ENCODE measurements at regions not wholly inside any gene's neighbourhood (a gene's known extent, or its start where the extent isn't known, plus 50 kb on each side); places are given as distances from the start of the nearest gene placed in this dataset.

GRCh38 chr7:85714951-85715350 is 528.1 kb upstream of the SEMA3D start:
- FAIRE-seq (no peak), DNase-seq (ENCODE audit: low read depth) (no peak)
- H3K36me3 ChIP-seq (ENCODE audit: control insufficient read depth, insufficient read depth, low read length), result no peaks in the 10 kb centered on the region
- no peaks in the 10 kb centered on the region for H3K27me3 ChIP-seq (ENCODE audit: control insufficient read depth, insufficient read depth, low read length)
- H3K4me3 ChIP-seq (ENCODE audit: low read depth, low read length), result no peak overlapping the region
- TF ChIP-seq, protein P1, sequence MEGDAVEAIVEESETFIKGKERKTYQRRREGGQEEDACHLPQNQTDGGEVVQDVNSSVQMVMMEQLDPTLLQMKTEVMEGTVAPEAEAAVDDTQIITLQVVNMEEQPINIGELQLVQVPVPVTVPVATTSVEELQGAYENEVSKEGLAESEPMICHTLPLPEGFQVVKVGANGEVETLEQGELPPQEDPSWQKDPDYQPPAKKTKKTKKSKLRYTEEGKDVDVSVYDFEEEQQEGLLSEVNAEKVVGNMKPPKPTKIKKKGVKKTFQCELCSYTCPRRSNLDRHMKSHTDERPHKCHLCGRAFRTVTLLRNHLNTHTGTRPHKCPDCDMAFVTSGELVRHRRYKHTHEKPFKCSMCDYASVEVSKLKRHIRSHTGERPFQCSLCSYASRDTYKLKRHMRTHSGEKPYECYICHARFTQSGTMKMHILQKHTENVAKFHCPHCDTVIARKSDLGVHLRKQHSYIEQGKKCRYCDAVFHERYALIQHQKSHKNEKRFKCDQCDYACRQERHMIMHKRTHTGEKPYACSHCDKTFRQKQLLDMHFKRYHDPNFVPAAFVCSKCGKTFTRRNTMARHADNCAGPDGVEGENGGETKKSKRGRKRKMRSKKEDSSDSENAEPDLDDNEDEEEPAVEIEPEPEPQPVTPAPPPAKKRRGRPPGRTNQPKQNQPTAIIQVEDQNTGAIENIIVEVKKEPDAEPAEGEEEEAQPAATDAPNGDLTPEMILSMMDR (IDR thresholded peaks at IDR 0.05; ENCODE audit: insufficient read depth, low read length, severe bottlenecking), result no peak

- Histone ChIP-seq H3K27me3 (ENCODE audit: control insufficient read depth, insufficient read depth, low read length) (no peaks in the 10 kb centered on the region), H3K36me3 (ENCODE audit: control insufficient read depth, insufficient read depth, low read length) (no peaks in the 10 kb centered on the region), H3K4me3 (ENCODE audit: low read depth, low read length) (no peak overlapping the region)
- DNase-seq (ENCODE audit: low read depth) (no peak), FAIRE-seq (no peak)
- TF ChIP-seq, protein P1 (IDR thresholded peaks at IDR 0.05; ENCODE audit: insufficient read depth, low read length, severe bottlenecking), result no peak
Measured at GRCh38 chr7:85714043-85714578, 527.3 kb upstream of the SEMA3D start.

GRCh38 chr7:85713171-85713570 is 526.3 kb upstream of the SEMA3D start:
- Histone ChIP-seq H3K4me3 (ENCODE audit: low read depth, low read length) (no peak overlapping the region), H3K36me3 (ENCODE audit: control insufficient read depth, insufficient read depth, low read length) (no peaks in the 10 kb centered on the region), H3K27me3 (ENCODE audit: control insufficient read depth, insufficient read depth, low read length) (no peaks in the 10 kb centered on the region)
- DNase-seq (ENCODE audit: low read depth) (no peak), FAIRE-seq (no peak)
- TF ChIP-seq, protein P1 (IDR thresholded peaks at IDR 0.05; ENCODE audit: insufficient read depth, low read length, severe bottlenecking), result no peak

DNA sequence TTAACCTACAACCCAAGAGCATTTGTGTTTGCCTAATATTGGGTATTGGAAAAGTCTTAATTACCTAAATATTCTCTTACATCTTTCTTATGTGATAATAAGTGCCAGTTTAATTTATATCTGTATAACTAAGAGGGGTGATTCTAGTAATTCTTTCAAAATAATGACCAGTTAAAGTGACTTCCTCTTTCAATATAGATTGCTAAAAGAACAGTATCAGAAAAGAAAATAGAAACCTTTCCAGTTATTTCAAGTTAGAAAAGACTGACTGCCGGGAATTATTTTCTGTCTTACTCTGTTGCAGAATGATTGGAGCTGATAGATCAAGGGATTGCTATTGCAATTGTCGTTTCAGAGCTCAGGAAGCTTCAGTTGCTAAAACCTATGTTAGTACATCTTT is 525.0 kb upstream of the SEMA3D start:
- Histone ChIP-seq H3K27me3 (ENCODE audit: control insufficient read depth, insufficient read depth, low read length) (no peaks in the 10 kb centered on the region), H3K36me3 (ENCODE audit: control insufficient read depth, insufficient read depth, low read length) (no peaks in the 10 kb centered on the region), H3K4me3 (ENCODE audit: low read depth, low read length) (no peak overlapping the region)
- FAIRE-seq (no peak), DNase-seq (ENCODE audit: low read depth) (no peak)
- TF ChIP-seq, protein P1 (IDR thresholded peaks at IDR 0.05; ENCODE audit: insufficient read depth, low read length, severe bottlenecking), result no peak

GRCh38 chr7:85710960-85711359 is 524.1 kb upstream of the SEMA3D start:
- Histone ChIP-seq H3K36me3 (ENCODE audit: control insufficient read depth, insufficient read depth, low read length) (no peaks in the 10 kb centered on the region), H3K4me3 (ENCODE audit: low read depth, low read length) (no peak overlapping the region), H3K27me3 (ENCODE audit: control insufficient read depth, insufficient read depth, low read length) (no peaks in the 10 kb centered on the region)
- no peak for FAIRE-seq
- TF ChIP-seq, protein P1 (IDR thresholded peaks at IDR 0.05; ENCODE audit: insufficient read depth, low read length, severe bottlenecking), result no peak
- DNase-seq (ENCODE audit: low read depth), result no peak

DNA sequence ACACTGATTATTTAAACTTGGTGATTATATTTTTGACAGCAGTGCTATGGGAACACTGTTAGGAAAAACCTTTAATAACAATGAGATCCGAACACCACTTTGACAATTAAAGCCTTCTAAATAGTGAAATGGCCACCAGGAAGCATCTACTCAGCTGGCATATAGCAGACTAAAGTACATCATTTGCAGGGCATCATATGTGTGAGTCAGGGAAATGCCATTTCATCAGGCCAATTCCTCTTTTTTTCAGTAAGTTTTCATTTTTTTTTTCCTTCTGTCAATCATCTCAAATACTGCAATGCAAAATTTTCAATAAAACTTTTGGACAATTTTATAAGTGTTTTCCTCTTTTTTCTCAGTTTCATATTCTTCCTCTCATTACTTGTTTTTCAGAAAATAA is 521.4 kb upstream of the SEMA3D start:
- Histone ChIP-seq H3K27me3 (ENCODE audit: control insufficient read depth, insufficient read depth, low read length) (no peaks in the 10 kb centered on the region), H3K36me3 (ENCODE audit: control insufficient read depth, insufficient read depth, low read length) (no peaks in the 10 kb centered on the region), H3K4me3 (ENCODE audit: low read depth, low read length) (no peak overlapping the region)
- FAIRE-seq (no peak), DNase-seq (ENCODE audit: low read depth) (no peak)
- TF ChIP-seq, protein P1 (IDR thresholded peaks at IDR 0.05; ENCODE audit: insufficient read depth, low read length, severe bottlenecking), result no peak
